GM21529 (cell line): ENCODE measurements at regions not wholly inside any gene's neighbourhood (a gene's known extent, or its start where the extent isn't known, plus 50 kb on each side); places are given as distances from the start of the nearest gene placed in this dataset.
"Not testable (repeated sequence)": the region's sequence is repeated elsewhere in the genome, so short reads cannot be mapped to it uniquely, and the experiment has no call there.

ENCODE experiments used
- ATAC-seq: cut with Tn5 transposase; IDR thresholded peaks from one replicate; pipeline ENCODE4 v1.9.1; 2021; ENCODE audit not compliant: unreplicated experiment

DNA sequence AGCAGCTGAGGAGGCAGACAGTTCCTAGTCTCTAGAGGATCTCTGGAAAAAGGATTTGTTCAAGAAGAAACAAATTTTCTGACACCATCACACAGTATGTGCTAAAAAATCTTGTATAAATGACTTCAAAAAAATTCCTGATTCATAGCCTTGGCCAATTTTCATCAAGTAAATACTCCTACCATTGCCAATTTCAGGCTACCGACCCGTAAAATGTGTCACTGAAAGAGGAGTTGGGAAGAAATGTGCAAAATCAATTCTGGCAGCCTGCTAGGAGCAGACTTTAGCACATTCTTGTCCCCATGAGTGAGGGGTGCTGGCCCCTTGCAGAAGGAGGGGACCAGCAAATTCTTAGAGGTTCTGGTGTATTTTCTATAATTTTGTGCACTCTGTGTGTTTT is 109.4 kb downstream of the TMEM30B start:
- ATAC-seq, result no peak

DNA sequence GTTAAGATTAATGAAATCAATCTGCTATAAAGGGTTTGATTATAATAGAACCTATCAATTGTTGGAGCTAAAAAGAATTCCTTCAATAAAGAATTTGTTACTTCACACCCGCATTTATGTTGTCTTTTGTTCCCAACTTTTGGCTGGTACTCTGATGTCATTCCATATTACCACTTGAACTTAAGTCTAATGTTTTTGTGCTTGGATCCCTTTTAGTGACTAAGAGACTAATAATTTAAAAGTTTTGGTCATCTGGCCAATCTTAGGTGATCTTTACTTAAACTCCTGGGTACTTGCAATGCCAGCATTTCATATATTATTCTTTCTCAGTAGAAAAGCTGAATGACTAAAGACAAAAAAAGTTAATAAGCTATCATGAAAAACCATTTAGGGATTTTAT is 113.0 kb downstream of the TMEM30B start:
- no peak for ATAC-seq

DNA sequence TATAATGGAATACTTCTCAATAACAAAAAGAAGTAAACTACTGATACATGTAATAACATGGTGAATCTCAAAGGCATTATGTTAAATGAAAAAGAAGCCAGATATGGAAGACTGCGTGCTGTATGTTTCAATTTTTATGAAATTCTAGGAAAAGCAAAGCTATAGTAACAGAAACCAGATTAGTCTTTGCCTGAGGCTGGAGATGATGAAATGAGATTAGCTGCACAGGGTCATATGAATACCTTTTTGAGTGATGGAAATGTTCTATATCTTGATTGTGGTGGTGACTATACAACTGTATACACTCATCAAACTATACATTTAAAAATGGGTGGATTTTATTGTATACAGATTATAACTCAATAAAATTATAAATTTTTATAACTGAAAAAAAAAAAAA is 113.5 kb downstream of the TMEM30B start:
- ATAC-seq, result no peak

DNA sequence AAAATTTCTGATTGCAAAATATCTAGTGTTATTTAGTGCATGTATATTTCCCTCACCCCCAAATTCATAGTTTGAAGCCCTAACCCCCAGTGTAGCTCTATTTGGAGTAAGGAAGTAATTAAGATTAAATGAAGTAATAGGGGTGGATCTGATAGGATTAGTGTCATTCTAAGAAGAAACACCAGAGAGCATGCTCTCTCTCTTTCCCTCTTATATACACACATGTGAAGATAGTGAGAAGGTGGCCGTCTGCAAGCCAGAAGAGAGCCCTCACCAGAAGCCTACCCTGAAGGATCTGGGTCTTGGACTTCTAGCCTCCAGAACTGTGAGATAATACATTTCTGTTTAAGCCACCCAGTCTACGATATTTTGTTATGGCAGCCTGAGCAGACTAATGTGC is 120.3 kb downstream of the TMEM30B start:
- no peak for ATAC-seq

DNA sequence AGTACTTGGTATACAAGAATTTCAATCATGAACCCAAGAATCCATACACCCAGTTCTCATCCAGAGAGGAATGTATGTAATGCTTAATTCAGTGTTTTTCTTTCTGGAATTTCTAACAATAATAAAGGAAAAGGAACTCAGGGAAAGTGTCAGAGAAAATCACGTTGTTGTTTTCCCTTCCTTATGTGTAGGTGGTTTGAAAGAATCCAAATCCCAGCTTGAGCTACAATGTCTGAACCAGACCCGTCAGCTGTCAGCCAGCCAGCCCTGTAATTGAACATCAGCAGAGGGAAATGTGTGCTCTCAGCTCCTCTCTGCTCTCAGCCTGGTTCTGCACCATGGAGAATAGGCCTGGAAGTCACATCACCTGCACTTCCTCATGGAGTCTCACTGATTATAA is 126.5 kb downstream of the TMEM30B start:
- no peak for ATAC-seq

DNA sequence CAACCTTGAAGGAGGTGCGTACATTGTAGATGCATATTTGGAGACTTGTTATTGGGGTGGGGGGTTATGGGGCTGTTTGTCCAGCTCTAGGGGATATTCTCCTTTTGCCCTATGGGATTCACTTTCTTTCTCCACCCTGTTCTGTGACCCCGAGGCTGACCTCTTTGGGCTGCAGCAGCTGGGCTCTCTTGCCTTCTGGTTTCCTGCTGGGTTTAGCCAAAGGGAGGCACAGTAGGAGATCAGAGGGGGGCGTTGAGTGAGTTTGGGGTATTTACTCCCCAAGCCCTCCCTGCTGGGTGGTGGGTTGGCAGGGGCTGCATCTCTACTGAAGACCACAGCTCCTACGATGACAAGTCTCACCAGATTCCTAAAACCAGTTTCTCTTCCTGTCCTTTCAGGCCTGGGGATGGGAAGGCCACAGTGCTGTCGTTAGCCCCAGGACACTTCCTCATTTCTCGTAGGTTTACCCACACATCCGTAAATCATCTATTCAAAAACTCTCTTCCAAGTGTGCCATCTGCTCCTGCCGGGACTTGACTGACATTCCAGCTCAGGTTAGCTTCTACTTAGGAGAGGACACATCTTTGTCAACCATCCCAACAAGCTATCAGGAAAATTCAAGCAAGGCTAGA is 127.1 kb downstream of the TMEM30B start:
- no peak for ATAC-seq

DNA sequence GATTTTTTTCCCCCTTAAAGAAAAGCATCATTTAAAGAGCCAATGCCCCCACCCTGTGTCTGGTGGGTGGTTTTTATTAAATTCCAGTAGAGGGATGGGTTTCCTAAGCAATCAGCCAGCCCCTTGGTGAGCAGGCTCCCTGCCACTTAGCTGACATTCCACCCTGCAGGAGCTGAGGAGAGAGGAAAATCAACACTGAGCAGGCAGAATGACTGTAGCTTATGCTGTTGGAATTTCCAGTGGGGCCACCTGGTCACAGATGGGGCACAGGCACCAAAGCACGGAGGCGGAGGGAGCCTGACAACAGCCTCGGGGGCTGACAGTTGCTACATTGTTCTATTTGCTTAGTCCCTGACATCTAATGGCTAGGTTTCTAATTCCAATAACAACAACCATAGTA is 127.7 kb downstream of the TMEM30B start:
- ATAC-seq, result no peak

DNA sequence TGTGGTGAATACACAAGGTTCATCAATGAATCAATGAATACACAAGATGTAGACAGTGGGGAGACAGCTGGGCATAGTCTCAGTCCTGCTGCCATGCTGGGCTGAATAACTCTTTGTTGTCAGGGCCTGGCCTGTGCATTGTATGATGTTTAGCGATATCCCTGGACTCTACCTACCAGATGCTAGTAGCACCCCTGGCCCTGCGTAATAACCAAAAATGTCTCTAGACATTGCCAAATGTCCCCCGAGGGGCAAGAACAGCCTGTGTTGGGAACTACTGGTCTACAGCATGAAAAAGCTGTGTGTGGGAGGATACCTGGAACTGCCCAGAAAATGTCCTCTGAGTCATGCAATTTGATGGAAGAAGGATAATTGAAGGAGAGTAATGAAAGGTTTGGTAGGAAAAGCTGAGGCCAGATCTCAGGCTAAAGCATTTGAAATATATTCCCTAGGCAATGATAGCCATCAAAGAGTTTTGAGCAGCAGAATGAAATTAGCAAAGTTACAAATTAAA is 128.2 kb downstream of the TMEM30B start:
- no peak for ATAC-seq

DNA sequence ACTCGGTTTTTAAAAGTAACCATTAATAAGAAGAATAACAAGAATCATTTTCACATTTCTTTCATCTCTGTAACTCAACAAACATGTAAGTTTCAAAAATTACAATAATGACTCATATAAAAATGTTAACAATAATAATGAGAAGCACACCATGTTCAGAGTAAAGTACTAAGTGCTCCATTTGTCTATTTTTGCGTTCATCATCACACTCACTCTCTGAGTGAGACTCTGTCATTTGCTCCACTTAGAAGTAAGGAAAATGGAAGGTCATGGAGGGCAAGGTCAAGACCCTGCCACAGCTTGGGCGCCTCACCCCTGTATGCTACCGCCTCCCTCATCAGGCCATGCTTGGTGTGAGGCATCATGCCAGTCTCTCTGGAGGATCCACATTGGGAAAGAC is 129.9 kb downstream of the TMEM30B start:
- ATAC-seq, result no peak

DNA sequence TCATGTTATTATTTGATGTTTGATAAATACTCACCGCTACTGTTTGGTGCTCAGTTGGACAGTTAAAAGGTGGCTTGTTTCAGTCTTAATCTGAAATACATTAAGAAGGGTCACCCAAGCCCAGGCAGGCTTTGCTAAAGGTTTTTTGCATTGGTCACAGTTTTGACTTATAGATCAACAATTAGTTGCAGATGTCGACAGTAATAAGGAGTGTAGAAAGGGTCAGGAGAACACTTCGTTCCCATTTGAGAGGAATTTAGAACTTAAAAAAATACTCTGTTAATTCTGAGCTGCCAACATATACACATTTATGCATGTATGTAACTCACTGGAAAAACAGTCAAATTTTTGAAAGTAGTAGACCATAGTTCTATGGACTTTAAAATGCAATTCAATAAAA is 130.3 kb downstream of the TMEM30B start:
- no peak for ATAC-seq

DNA sequence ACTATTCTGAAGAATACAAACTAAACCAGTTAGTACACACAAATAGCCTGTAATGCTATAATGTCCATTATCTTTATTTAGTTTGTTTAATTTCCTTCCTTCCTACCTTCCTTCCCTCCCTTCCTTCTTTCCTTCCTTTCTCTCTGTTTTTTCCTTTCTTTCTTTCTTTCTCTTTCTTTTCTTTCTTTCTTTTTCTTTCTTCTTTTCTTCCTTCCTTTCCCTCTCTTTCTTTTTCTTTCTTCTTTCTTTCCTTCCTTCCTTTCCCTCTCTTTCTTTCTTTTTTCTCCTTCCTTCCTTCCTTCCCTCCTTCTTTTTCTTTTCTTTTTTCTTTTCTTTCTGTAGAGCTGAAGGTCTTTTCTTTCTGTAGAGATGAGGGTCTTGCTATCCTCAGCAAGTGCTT is 131.2 kb downstream of the TMEM30B start:
- no peak for ATAC-seq

DNA sequence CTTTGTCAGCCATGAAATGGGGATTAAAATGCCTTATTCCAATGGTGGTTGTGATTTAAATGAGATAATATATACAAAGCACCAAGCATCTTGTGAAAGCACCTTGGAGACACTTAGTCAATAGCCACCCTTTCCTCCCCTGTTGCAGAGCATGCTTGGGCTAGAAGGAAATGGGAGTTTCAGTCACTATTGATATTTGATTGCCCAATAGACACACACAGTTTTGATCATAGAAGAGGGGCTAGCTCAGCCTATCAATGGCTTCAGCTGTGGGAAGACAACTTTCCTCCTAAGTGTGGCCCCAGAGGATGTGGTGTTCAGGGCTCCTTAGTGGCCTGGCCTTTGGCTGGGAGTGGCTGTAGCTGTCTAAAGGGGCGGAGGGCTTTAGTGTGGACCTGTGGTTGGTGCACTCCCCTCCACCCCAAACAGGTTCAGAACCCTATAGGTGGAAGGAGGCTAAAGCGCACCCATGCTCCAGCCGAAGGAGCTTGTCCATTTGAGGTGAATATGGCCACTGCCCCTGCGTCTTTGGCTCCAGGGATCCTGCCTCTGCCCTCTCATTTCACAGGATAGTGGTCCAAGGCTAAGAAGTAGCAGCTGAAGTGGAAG is 132.3 kb downstream of the TMEM30B start:
- no peak for ATAC-seq

DNA sequence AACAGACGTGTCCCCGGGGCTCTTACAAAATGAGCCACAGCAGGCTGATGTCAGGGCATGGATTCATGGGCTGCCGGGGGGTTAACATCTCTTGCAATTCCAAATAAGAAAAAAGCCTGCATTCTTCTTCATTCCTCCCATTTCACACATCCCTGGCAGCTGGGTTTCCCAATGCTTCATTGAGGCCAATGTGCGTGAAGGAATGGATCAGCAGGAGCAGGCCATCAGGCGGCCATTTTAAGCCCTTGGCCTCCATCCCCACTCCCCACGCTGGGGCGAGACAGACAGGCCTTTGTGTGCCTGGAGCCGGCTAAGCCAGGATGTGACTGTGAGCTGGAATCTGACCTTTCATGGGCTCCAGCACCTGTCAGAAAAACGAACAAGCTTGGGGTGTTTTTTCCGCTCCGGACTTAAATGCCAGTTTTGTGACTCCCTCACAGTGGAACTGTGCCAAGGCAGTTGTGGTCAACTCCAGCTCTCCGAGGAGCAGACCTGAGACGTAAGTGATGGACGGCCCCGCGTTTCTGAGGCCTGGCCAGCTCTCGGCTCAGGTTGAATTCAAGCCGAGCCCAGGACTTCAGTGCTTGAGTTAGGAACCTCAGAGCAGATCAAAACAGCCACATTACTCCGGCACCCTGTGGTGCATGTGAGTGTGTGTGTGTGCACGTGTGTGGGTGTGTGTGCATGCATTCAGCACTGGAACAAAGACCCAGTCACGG is 133.1 kb downstream of the TMEM30B start:
- no peak for ATAC-seq

DNA sequence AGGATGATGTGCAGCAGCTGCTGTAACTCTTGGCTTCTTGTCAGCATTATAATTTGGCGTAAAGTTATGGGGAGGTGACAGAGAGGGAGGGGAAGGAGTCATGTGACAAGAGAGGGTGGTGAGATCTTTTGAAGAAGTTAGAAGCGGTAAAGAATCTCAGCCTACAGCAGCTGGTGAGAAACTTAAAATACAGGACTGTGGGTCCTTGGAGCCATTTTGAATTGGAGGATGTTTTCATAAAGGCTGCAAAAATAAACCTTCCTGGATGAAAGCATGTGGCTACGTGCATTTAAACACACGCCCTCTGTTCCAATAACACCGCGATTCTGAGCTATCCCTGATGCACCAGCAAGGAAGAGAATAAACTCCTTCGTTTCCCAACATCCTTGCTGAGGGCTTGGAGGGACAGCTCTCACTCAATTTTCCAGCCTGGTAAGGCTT is 133.7 kb downstream of the TMEM30B start:
- no peak for ATAC-seq

DNA sequence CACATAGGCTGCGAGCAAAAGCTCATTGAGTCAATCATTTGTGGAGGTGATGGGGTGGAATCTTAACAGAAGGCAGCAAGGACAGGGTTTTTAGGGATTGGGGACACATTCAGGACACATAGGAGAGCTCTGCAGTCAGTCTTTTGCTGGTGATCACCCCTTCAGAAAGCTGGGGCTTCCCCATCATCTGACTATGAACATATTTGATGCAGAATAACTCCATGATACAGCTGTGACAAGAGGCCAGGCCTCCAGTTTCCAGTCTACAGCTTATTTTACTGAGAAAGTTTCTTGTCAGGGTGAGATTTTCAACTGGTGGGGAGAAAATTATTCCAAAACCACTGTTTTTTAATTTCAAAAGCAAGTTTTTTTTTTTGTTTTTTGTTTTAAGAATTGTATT is 134.2 kb downstream of the TMEM30B start:
- no peak for ATAC-seq

DNA sequence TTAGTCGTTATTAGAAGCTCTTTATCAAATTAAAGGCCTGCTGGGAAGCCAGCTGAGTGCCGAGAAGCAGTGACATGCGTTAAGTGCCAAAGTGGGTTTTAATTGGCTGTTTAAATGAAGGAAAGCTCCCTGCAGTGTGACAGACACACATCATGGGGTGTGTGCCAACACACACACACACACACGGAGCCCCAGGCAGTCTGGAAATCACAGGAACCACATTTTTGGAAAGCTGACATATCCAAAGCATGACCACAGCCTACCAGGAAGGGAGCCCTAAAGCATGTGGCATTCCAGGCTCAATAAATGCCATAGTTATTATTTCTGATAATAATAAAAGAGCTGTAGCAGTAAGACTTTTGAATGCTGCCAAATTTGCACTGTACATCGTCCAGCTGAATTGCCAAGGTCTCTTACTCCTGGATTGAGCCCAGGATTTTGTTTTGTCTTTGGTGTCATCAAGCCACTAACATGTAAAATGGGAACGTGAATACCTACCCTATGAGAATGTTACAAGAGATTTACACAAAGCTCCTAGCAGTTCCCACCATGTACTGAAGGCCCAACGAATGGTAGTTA is 135.1 kb downstream of the TMEM30B start:
- ATAC-seq, result no peak

DNA sequence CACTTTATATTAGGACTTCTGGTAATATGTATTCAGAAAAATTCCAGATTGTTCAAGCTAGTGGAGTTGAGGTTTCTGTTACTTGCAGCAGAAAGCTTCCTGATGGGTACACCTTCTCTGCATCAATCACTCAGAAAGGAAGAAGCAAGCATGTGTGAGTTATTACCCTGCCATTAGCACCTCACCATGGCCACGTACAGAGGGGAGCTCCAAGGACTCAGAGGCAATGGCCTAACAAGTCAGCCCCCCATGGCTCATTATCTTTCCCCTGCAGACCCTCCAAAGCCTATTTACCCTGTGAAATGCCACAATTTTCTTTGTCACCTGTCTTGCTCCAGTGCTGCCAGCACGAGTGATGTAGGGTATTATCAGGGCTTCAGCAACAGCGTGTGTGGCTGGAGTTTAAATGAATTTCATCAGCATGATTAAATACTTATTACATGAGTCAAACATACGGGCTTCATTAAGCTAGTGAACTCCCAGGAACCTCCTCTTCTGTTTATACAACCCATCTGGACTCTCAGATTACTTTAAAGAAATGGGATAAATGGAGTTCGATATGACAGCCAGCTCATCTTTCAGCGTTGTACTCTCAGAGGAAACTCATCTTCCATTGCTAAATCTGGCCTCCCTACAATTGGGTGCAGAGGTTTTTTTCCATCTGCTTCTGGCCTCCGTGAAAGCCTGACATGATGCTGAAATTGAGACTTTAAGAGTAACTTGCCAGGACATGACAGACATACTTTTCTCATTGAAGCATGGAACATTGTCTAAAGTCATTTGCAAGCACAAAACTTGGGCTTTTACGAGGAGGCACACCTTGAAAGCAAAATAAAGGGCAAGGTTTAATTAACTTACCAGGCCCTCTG is 135.9 kb downstream of the TMEM30B start:
- no peak for ATAC-seq

DNA sequence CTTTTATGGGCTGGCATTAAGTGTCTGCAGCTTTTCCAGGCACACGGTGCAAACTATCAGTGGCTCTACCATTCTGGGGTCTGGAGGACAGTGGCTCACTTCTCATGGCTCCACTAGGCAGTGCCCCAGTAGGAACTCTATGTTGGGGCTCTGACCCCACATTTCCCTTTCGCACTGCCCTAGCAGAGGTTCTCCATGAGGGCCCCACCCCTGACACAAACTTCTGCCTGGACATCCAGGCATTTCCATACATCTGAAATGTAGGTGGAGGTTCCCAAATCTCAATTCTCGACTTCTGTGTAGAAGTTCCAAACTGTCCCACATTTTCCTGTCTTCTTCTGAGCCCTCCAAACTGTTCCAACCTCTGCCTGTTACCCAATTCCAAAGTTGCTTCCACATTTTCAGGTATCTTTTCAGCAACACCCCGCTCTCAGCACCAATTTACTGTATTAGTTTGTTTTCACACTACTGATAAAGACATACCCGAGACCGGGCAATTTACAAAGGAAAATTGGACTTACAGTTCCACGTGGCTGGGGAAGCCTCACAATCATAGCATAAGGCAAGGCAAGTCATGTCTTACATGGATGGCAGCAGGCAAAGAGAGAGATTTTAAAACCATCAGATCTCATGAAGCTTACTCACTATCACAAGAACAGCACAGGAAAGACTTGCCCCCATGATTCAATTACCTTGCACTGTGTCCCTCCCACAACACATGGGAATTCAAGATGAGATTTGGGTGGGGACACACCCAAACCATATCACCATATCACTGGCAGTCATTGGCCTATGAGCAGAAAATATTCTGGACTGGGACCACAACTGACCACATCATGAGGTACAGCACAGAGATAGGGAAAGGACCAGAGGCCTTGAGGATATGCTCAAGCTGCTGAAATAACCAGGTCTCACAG is 136.8 kb downstream of the TMEM30B start:
- ATAC-seq, result not testable (repeated sequence)

DNA sequence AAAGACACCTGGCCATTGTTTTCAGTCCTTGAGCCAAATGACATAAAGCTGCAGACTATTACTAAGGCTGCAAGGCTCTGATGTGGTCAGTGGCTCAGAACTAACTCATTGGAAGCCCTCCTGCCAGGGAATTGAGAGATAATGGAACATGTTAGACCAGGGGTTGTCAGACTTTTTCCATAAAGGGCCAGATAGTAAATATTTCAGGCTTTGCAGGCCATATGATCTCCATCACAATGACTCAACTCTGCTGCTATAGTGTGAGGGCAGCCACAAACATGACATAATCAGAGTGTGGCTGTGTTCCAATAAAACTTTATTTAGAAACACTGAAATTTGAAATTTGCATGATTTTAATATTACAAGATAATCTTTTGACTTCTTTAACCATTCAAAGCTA is 140.3 kb downstream of the TMEM30B start:
- ATAC-seq, result no peak

DNA sequence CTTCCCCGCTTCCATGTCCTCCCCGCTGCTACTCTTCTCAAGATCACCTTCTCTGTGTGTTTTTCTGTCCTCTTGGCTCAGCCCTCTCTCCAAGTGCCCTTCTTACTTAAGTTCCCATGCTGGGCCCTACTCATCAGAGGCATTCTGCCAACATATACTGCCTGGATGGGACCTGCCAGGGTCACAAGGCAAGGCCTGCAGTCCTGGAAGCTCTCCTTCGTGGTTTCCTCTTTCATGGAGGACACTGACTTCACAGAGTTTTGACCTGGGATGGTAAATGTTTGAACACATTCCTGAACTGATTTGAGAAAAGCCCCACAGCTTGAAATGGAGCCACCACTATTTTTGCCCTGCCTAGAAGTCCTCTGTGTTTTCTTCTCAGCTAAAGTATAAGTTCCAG is 140.9 kb downstream of the TMEM30B start:
- no peak for ATAC-seq
